Endometrium (tissue), 2 donors: ENCODE measurements at regions not wholly inside any gene's neighbourhood (a gene's known extent, or its start where the extent isn't known, plus 50 kb on each side); places are given as distances from the start of the nearest gene placed in this dataset.

Experiments used
- FAIRE-seq: peaks from 2 replicates; lab custom pipeline; 2012; peaks lifted over from hg19 to GRCh38; lab: Jason Lieb, UNC
- donor health status: control.
- donor health status: control.

DNA sequence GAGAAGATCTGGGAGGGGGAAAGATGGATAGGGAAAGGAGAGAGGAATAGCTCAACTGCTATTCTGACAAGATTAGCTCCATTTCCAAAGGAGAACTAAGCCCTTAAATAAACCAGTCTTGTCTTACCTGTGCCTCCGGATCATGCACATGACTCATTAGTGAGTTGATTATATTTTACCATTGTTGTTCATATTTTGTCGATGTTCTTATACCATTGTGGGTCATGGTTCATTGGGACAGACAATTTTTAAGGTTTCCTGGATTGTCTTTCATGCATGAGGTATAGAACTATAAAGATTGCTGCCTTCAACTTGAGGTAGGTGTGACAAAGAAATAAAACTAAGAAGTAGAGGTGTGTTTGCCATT, 243.0 kb upstream of the ATP2B1 start:
- no peak for FAIRE-seq

- no peak for FAIRE-seq
Observed at GRCh38 chr12:89951050-89951693, 242.5 kb upstream of the ATP2B1 start.

- no peak for FAIRE-seq
Observed at GRCh38 chr12:89950421-89950820, 241.8 kb upstream of the ATP2B1 start.

DNA sequence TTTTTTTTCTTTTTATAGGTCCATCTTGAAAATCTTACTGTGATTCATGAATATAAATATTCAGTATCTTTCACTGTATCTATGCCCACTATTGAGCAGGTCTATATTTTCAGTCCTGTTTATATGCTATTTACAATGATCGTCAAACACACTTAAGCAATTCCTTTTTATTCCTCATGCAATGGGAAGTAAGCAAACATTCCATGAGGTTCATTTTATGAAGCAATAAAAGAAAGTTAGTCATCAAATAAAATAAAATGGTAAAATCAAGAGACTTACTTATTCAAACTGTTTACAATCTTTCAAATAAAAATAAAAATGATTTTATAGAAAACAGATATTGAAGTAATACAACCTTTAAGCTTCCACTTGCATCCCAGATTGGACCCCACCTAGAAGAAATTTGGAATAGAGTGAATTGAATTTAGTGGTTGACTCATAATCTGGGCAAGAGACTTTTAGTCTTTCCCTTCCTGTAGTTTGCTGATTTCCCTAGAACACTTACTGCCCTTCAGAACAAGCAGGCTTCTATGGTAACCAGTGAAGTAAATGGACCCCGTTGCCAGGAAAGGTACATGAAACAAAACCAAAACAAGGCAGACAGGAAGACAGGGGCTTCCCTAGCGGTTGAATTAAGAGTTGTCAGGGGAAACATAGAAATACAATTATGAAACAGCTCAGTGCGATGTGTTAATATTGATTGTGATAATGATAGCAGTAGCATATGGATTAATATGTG, 241.0 kb upstream of the ATP2B1 start:
- FAIRE-seq, result peak; percentile 94

DNA sequence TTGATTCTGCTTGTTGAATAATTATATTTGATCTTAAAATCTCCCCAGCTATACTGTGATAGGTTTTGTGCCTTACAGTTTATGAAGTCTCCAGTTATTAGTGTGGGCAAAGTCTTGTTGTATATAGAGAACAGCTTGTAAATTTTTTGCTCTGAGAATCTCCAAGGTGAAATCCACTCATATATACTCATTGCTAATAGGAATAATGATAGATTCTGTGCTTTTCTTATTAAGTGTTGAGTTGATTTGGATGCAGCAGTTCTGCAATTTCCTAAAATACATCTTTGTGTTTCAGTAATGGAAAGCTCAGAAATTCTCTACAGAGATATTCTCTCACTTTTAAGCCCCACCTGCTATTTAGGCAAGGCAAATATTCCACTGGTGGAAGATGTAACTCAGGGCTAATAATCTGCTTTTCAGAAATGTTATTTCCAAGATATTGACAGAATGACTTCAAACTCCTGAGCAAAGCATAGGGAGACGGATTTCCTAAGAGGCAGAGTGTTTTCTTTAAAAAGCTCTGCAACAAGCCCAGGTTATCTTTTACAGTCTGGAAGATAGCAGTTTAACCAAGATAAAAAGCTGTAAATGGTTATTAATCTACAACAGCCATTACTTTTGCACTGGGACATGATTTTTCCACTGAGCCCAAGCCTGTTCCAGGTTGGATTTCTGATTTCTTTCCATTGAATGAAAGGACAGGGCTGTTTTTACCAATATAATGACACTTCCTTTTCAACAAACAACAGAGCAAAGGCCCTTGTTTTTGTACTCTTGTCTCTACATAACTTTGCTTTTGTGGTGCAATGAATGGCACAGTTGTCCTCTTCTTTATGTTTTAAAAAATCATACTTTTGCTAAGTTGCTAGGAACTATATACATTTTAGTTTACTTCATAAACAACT, 239.9 kb upstream of the ATP2B1 start:
- FAIRE-seq, result no peak

- FAIRE-seq, result no peak
Observed at GRCh38 chr12:89947437-89948270, 239.0 kb upstream of the ATP2B1 start.

DNA sequence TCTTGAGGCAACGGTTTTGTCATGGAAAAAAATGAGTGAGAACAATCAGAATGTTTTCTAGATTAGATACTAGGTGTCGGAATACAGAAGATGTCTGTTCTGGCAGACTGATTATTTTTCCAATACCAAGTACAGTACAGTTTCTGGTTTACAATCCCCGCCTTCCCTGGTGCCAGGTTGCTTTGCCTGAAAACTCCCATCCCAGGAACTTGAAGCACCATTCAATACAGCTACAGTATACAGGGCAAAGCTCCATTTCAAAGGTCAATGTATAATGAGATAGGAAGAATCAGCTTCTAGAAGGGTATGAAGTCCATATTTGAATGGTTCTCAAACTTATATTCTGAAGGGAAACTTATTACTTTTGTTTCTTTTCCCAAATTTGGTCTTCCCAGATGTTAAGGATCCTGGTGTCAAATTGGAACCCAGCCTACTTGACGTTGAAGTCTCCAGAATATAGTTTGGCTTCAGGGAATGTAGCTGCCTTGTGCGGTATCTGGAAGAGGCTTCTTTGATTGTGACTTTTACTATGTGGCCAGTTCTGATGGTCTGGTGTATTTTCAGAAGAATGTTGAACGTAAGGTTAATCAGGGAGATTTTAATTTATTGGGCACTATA, 238.0 kb upstream of the ATP2B1 start:
- no peak for FAIRE-seq

DNA sequence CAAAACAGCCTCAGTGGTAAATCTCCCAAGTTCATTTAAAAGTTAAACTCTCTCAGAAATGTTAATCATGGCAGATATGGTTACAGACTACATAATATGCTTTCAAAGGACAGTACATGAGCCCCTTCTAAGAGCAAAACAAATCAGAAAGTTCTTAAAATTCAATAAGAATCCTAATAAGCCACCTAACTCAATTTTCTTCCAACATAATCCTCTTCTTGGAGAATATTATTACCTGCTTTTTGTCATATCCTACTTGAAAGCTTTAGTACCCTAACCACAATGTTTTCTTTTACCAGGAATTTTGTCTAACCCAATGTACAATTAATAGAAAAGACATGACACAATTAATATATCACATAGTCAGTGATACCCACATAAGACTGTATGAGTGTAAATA, 236.5 kb upstream of the ATP2B1 start:
- FAIRE-seq, result no peak

DNA sequence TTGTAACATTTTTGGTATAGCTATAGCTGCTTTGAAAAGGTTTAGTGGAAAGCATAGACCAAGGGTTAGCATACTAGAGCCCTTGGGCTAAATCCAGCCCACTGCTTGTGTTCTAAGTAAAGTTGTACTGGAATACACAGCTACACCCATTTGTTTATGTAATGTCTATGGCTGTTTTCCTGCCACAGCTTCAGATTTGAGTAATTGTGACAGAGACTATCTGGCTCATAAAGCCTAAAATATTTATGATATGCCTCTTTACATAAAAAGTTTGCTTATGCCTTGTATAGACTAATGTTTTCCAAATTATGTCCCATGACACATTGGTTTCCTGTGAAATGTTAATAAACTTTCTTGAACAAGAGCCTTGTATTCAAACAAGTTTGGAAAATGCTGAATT, 234.8 kb upstream of the ATP2B1 start:
- no peak for FAIRE-seq

- FAIRE-seq, result no peak
Observed at GRCh38 chr12:89941436-89941835, 232.8 kb upstream of the ATP2B1 start.

- FAIRE-seq, result no peak
Observed at GRCh38 chr12:89939522-89940215, 231.0 kb upstream of the ATP2B1 start.

- FAIRE-seq, result peak; percentile 46
Observed at GRCh38 chr12:89936631-89937030, 228.0 kb upstream of the ATP2B1 start.

DNA sequence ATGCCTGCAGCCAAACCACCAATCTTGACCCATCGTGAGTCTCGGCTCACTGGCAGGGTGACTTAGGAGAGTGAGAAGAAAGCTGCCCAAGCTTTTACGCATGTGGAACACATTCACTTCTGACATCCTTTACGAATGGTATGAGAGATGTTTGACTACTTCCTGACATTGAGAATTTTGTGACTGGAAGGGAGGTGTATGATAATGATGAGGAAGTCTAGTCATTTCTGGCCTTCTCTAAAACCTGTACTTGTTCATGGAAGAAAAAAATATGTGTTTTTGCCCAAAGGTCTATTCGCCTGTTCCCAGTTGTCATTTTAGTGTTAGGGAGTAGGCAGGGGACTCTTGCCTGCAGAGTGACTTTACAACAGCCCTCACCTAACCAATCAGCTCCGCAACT, 227.2 kb upstream of the ATP2B1 start:
- no peak for FAIRE-seq

DNA sequence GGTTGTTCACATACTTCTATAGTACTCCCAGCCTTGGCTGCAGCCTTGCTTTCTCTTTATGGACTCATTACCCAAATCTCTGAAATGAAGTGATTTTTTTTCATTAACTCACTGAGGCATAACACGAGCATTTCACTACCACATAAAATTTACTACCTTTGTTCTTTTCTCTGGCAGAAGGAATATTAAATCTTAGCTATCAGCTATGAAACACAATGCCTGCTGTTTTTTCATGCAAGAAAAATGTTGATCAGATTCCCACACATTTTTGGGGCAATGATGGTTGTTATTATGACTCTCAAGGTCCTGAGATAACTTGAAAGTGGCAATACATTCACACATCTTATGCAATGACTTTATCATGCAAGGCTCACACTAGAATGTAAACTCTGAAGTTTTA, 225.3 kb upstream of the ATP2B1 start:
- no peak for FAIRE-seq

DNA sequence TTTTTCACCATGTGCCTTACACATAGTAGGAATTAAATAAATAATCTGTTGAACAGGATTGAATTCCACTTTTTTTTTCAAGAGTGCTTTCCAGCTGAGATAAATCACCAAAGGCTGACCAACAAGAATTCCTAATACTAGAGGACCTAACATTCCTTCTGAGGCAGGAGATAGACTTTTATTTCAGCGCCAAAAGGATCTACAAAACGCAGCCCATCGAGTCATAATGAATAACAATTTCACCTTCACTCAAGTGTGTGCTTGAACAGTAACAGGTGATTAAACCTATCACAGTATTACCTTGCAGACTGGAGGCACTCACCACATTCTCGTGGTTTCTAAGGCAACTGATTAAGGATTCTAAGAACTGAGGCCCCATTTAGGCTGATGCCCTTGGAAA, 224.3 kb upstream of the ATP2B1 start:
- FAIRE-seq, result no peak

GRCh38 chr12:89928467-89928866, 219.8 kb upstream of the ATP2B1 start:
- no peak for FAIRE-seq

DNA sequence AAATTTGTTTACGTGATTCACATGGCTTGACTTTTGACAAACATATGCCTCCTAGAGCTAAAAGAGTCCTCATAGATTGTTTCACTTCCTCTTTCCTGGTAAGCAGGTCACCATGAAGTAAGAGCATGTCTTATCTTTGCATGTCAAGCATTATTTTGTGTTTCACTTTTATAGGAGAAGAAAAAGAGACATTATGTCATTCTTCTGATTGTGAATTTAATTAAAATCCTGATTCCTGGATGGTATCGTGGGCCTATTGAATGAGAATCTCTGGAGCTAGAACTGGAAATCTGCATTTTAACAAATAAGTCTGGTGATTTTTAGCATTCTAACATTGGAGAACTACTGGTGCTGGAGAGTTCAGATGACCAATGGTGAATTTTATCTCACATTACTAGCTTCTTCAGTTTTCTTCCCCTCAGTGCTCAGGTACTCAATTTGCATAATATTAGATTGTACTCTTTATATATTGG, 218.6 kb upstream of the ATP2B1 start:
- no peak for FAIRE-seq

- no peak for FAIRE-seq
Observed at GRCh38 chr12:89924191-89924590, 215.6 kb upstream of the ATP2B1 start.

- no peak for FAIRE-seq
Observed at GRCh38 chr12:89923091-89923490, 214.5 kb upstream of the ATP2B1 start.

DNA sequence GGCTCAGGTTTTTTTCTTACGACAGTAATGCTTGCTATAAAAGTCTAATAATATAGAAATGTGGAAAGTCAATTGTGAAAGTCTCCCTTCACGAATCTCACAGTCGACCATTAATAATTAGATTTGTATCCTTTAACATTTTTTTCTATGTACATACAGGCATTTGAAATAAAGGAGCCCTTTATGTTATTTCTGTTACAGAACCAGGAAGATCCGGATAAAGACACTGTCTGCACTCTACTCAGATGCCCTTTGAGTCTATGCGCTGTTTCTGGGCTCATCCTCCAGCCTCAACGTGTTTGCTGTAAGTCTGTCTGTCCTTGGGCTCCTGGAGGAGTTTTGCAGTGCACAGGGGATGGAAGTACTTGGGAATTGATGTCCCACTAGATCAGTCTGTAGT, 212.2 kb upstream of the ATP2B1 start:
- no peak for FAIRE-seq
